ENCODE measurements at regions not wholly inside any gene's neighbourhood (a gene's known extent, or its start where the extent isn't known, plus 50 kb on each side); places are given as distances from the start of the nearest gene placed in this dataset.

- no peak for TF ChIP-seq CTCF (IDR thresholded peaks at IDR 0.05; ENCODE audit: low read length)
- TF ChIP-seq EZH2 (optimal IDR thresholded peaks at IDR 0.05; ENCODE audit: low read depth, low read length) = no peak
- no peak for TF ChIP-seq EZH2phosphoT487 (IDR thresholded peaks at IDR 0.05; ENCODE audit: low read length)
Measured at GRCh38 chr2:45256173-45256866, 247.1 kb upstream of the SIX2 start.
